HepG2 (cell line): ENCODE measurements at regions not wholly inside any gene's neighbourhood (a gene's known extent, or its start where the extent isn't known, plus 50 kb on each side); places are given as distances from the start of the nearest gene placed in this dataset.

Source experiments
- ATAC-seq: fragments of 200-7000 bp; cut with Tn5 transposase; 3 replicates; pipeline ENCODE4 v1.9.1; 2020; ENCODE audit warnings: mild to moderate bottlenecking, moderate library complexity
- BruUV-seq: library from RNA; stranded (reverse); fragments of 400-500 nt; replicated peaks from 2 replicates; lab custom pipeline; 2021; lab: Mats Ljungman, UMichigan
- CTCF ChIA-PET: fragments of 300-600 bp; formaldehyde crosslinking; extraction: SDS; loops from one replicate; lab custom pipeline; 2021; ENCODE audit warnings: low total read pairs, inconsistent platforms, low intra/inter-chr PET ratio; lab: Yijun Ruan, JAX
- POLR2A ChIA-PET: fragments of 350-600 bp; sonication (Branson Sonifier 250); formaldehyde crosslinking; loops from one replicate; lab custom pipeline; 2020; ENCODE audit warnings: antibody characterized with exemption, inconsistent platforms; lab: Yijun Ruan, JAX
- DNase-seq: peaks from one replicate; pipeline ENCODE4 v3.0.0-alpha.2; 2015; ENCODE audit warnings: low spot score
- FAIRE-seq: peaks from 3 replicates; lab custom pipeline; 2011; peaks lifted over from hg19 to GRCh38; lab: Jason Lieb, UNC
- H2AFZ ChIP-seq: one replicate; pipeline ENCODE4 v1.6.1; 2011; ENCODE audit warnings: low read length, inconsistent platforms
- H3K27ac ChIP-seq: fragments of 300-600 bp; 3 replicates; pipeline ENCODE4 v1.8.0; 2011; ENCODE audit warnings: mixed run types, mild to moderate bottlenecking, mixed read lengths, low read length, inconsistent platforms; ENCODE audit not compliant: insufficient read depth; ENCODE audit errors: extremely low read length
- H3K27me3 ChIP-seq, 2 experiments: fragments of 200-600 bp in 1 of 2; 2 replicates in 1 of 2; 3 replicates in 1 of 2; pipeline versions ENCODE4 v1.6.0 to v1.8.0; 2011; ENCODE audit warnings: low read length in 2 of 2, mild to moderate bottlenecking in 2 of 2, moderate library complexity in 2 of 2, inconsistent platforms in 1 of 2; ENCODE audit not compliant: insufficient read depth in 2 of 2, control insufficient read depth in 1 of 2
- H3K36me3 ChIP-seq, 2 experiments: fragments of 200-600 bp in 1 of 2; replicated peaks in 1 of 2; 2 replicates in 1 of 2; 3 replicates in 1 of 2; pipeline versions ENCODE4 v1.5.1 to v1.8.0; 2011; ENCODE audit warnings: low read length in 2 of 2, inconsistent platforms in 1 of 2; ENCODE audit not compliant: insufficient read depth in 2 of 2, control insufficient read depth in 1 of 2
- H3K4me1 ChIP-seq: 2 replicates; pipeline ENCODE4 v1.5.1; 2012; ENCODE audit warnings: low read length, inconsistent platforms; ENCODE audit not compliant: insufficient read depth
- H3K4me2 ChIP-seq: 2 replicates; pipeline ENCODE4 v1.6.0; 2011; ENCODE audit warnings: low read depth, low read length, inconsistent platforms
- H3K4me3 ChIP-seq, 3 experiments: fragments of 200-600 bp in 1 of 3; sonication (generic), shearing (Covaris generic) in 1 of 3; replicated peaks in 1 of 3; 2 replicates each; pipeline ENCODE4 v1.5.1; 2011 to 2016; ENCODE audit warnings: low read length in 3 of 3, inconsistent platforms in 2 of 3, low read depth in 2 of 3, mild to moderate bottlenecking in 2 of 3, control low read depth in 1 of 3, mixed read lengths in 1 of 3; ENCODE audit not compliant: insufficient read depth in 1 of 3
- H3K79me2 ChIP-seq: one replicate; pipeline ENCODE4 v1.6.1; 2011; ENCODE audit warnings: low read length, inconsistent platforms; ENCODE audit not compliant: insufficient read depth
- H3K9ac ChIP-seq: 2 replicates; pipeline ENCODE4 v1.6.0; 2011; ENCODE audit warnings: mild to moderate bottlenecking, low read depth, low read length, inconsistent platforms; ENCODE audit not compliant: insufficient read depth
- H3K9me3 ChIP-seq: 2 replicates; pipeline ENCODE4 v1.5.1; 2012; ENCODE audit warnings: mild to moderate bottlenecking, low read length
- H4K20me1 ChIP-seq: 2 replicates; pipeline ENCODE4 v1.6.0; 2011; ENCODE audit warnings: inconsistent platforms, mild to moderate bottlenecking, low read length, moderate library complexity; ENCODE audit not compliant: insufficient read depth
- EEA1 ChIP-seq: sonication (generic); formaldehyde crosslinking; IDR thresholded peaks from 2 replicates; pipeline ENCODE4 v1.5.1; 2020; ENCODE audit warnings: mild to moderate bottlenecking, missing genetic modification reagents, borderline replicate concordance
- ETV5 ChIP-seq: IDR thresholded peaks from 2 replicates; pipeline ENCODE4 v1.6.1; 2018; ENCODE audit warnings: missing biosample characterization, missing genetic modification reagents, inconsistent platforms, borderline replicate concordance
- GLI4 ChIP-seq: sonication (generic); formaldehyde crosslinking; IDR thresholded peaks from 2 replicates; pipeline ENCODE4 v1.5.1; 2020; ENCODE audit warnings: missing genetic modification reagents, mild to moderate bottlenecking, moderate library complexity, borderline replicate concordance
- GPN1 ChIP-seq: sonication (generic); formaldehyde crosslinking; IDR thresholded peaks from 2 replicates; pipeline ENCODE4 v1.5.1; 2020; ENCODE audit warnings: missing genetic modification reagents, borderline replicate concordance
- ONECUT2 ChIP-seq: sonication (generic); formaldehyde crosslinking; IDR thresholded peaks from 2 replicates; pipeline ENCODE4 v1.4.0; 2020; ENCODE audit warnings: missing genetic modification reagents
- RELA ChIP-seq: sonication (generic); formaldehyde crosslinking; IDR thresholded peaks from 2 replicates; pipeline ENCODE4 v1.4.0; 2020; ENCODE audit warnings: missing genetic modification reagents
- in situ Hi-C: cut with HindIII; loops from 2 replicates; pipeline ENCODE4 v1.10.0; 2017; ENCODE audit warnings: low pct_unique_long_range_greater_than_20kb; ENCODE audit not compliant: extremely low pct_ligation_motif_present
- intact Hi-C: fragments of 100-400 bp; cut with micrococcal nuclease; formaldehyde crosslinking; loops from one replicate; pipeline ENCODE4 v1.10.0; 2022; ENCODE audit not compliant: unreplicated experiment
- TF ChIP-seq, protein P1 (sequence below): sonication (generic); formaldehyde crosslinking; IDR thresholded peaks from 2 replicates; pipeline ENCODE4 v1.4.0; 2020; ENCODE audit warnings: low read depth, mild to moderate bottlenecking, missing genetic modification reagents
- TF ChIP-seq, protein P2 (sequence below): sonication (generic); formaldehyde crosslinking; IDR thresholded peaks from 2 replicates; pipeline ENCODE4 v1.4.0; 2020; ENCODE audit warnings: missing genetic modification reagents
- TF ChIP-seq, protein P3 (sequence below): sonication (generic); formaldehyde crosslinking; IDR thresholded peaks from 2 replicates; pipeline ENCODE4 v1.8.0; 2022; ENCODE audit warnings: mild to moderate bottlenecking, missing genetic modification reagents, borderline replicate concordance

DNA sequence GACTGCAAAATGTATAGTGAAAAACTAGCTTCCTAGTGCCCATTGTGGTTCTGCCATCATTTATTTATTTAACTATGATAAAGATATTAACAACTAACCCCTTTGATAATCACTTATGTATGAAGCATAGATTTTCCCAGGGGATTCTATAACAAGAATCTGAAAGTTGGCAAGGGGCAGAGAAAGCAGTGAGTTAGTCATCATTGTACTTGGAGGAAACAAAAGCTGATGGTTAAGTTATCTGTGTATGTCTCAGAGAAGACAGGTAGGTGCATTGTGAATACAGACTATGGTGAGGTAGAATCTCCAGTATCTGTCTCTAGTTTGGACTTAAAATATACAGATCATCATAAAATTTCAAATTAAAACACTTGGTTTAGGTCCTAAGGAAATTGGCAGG, 2159.1 kb upstream of the CELF4 start:
- in situ Hi-C loops: no loop called here
- H3K9ac ChIP-seq: no peak overlapping the region
- no TSS peak for BruUV-seq
- H3K9me3 ChIP-seq: no peaks in the 10 kb centered on the region
- H3K36me3 ChIP-seq: no peaks in the 10 kb centered on the region
- intact Hi-C loops: no loop called here
- FAIRE-seq: no peak
- ChIA-PET POLR2A (no interaction called here), CTCF (no interaction called here)
- no peak overlapping the region for H3K27ac ChIP-seq
- no peak overlapping the region for H3K4me3 ChIP-seq
- H3K27me3 ChIP-seq: no peaks in the 10 kb centered on the region
- no peak for ATAC-seq
- H3K79me2 ChIP-seq: no peaks in the 10 kb centered on the region
- DNase-seq: no peak
- TF ChIP-seq GPN1 (CRISPR knock-in tag) (no peak), EEA1 (CRISPR knock-in tag) (no peak), ONECUT2 (CRISPR knock-in tag) (no peak), RELA (CRISPR knock-in tag) (no peak), ETV5 (CRISPR knock-in tag) (no peak), GLI4 (CRISPR knock-in tag) (no peak)
- TF ChIP-seq, protein P1, sequence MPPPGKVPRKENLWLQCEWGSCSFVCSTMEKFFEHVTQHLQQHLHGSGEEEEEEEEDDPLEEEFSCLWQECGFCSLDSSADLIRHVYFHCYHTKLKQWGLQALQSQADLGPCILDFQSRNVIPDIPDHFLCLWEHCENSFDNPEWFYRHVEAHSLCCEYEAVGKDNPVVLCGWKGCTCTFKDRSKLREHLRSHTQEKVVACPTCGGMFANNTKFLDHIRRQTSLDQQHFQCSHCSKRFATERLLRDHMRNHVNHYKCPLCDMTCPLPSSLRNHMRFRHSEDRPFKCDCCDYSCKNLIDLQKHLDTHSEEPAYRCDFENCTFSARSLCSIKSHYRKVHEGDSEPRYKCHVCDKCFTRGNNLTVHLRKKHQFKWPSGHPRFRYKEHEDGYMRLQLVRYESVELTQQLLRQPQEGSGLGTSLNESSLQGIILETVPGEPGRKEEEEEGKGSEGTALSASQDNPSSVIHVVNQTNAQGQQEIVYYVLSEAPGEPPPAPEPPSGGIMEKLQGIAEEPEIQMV (CRISPR knock-in tag): no peak
- TF ChIP-seq, protein P2, sequence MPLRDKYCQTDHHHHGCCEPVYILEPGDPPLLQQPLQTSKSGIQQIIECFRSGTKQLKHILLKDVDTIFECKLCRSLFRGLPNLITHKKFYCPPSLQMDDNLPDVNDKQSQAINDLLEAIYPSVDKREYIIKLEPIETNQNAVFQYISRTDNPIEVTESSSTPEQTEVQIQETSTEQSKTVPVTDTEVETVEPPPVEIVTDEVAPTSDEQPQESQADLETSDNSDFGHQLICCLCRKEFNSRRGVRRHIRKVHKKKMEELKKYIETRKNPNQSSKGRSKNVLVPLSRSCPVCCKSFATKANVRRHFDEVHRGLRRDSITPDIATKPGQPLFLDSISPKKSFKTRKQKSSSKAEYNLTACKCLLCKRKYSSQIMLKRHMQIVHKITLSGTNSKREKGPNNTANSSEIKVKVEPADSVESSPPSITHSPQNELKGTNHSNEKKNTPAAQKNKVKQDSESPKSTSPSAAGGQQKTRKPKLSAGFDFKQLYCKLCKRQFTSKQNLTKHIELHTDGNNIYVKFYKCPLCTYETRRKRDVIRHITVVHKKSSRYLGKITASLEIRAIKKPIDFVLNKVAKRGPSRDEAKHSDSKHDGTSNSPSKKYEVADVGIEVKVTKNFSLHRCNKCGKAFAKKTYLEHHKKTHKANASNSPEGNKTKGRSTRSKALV (CRISPR knock-in tag): no peak
- TF ChIP-seq, protein P3, sequence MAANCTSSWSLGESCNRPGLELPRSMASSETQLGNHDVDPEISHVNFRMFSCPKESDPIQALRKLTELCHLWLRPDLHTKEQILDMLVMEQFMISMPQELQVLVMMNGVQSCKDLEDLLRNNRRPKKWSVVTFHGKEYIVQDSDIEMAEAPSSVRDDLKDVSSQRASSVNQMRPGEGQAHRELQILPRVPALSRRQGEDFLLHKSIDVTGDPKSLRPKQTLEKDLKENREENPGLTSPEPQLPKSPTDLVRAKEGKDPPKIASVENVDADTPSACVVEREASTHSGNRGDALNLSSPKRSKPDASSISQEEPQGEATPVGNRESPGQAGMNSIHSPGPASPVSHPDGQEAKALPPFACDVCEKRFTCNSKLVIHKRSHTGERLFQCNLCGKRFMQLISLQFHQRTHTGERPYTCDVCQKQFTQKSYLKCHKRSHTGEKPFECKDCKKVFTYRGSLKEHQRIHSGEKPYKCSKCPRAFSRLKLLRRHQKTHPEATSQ (CRISPR knock-in tag): no peak
- no peaks in the 10 kb centered on the region for H4K20me1 ChIP-seq
- H3K4me1 ChIP-seq: no peaks in the 10 kb centered on the region
- H3K4me2 ChIP-seq: no peak overlapping the region
- no peak overlapping the region for H2AFZ ChIP-seq
